SHP77 treated with DMSO at 0.1 percent for 48 hours (cell line): ENCODE measurements at regions not wholly inside any gene's neighbourhood (a gene's known extent, or its start where the extent isn't known, plus 50 kb on each side); places are given as distances from the start of the nearest gene placed in this dataset.

Experiments
- DNase-seq: peaks from one replicate; lab custom pipeline; 2025; lab: John Stamatoyannopoulos, UW

GRCh38 chr12:58364389-58365086 lies 423.2 kb downstream of the ATP23 start:
- DNase-seq: no peak

- no peak for DNase-seq
Observed at GRCh38 chr12:58365087-58365390, 423.7 kb downstream of the ATP23 start.

- DNase-seq: no peak
Observed at GRCh38 chr12:58367041-58367440, 425.7 kb downstream of the ATP23 start.

GRCh38 chr12:58368001-58368400 lies 426.6 kb downstream of the ATP23 start:
- no peak for DNase-seq

- no peak for DNase-seq
Observed at GRCh38 chr12:58369576-58369975, 428.2 kb downstream of the ATP23 start.

GRCh38 chr12:58372298-58372697 lies 430.9 kb downstream of the ATP23 start:
- DNase-seq: no peak

GRCh38 chr12:58378028-58378427 lies 436.7 kb downstream of the ATP23 start:
- no peak for DNase-seq

- DNase-seq: no peak
Observed at GRCh38 chr12:58381546-58381945, 440.2 kb downstream of the ATP23 start.

- DNase-seq: no peak
Observed at GRCh38 chr12:58384196-58384595, 442.8 kb downstream of the ATP23 start.

- no peak for DNase-seq
Observed at GRCh38 chr12:58386136-58386535, 444.8 kb downstream of the ATP23 start.

GRCh38 chr12:58387199-58387598 lies 445.8 kb downstream of the ATP23 start:
- no peak for DNase-seq

- DNase-seq: no peak
Observed at GRCh38 chr12:58388261-58388660, 446.9 kb downstream of the ATP23 start.

- DNase-seq: no peak
Observed at GRCh38 chr12:58393152-58393551, 451.8 kb downstream of the ATP23 start.

- no peak for DNase-seq
Observed at GRCh38 chr12:58395056-58395455, 453.7 kb downstream of the ATP23 start.

- no peak for DNase-seq
Observed at GRCh38 chr12:58395470-58395869, 454.1 kb downstream of the ATP23 start.

GRCh38 chr12:58396239-58396638 lies 454.9 kb downstream of the ATP23 start:
- no peak for DNase-seq

GRCh38 chr12:58405363-58405762 lies 464.0 kb downstream of the ATP23 start:
- DNase-seq: no peak

- no peak for DNase-seq
Observed at GRCh38 chr12:58408516-58408915, 467.1 kb downstream of the ATP23 start.

- DNase-seq: no peak
Observed at GRCh38 chr12:58412461-58413060, 471.2 kb downstream of the ATP23 start.

GRCh38 chr12:58413794-58414193 lies 472.4 kb downstream of the ATP23 start:
- DNase-seq: no peak

GRCh38 chr12:58414398-58414871 lies 473.1 kb downstream of the ATP23 start:
- no peak for DNase-seq

- DNase-seq: no peak
Observed at GRCh38 chr12:58415716-58416115, 474.3 kb downstream of the ATP23 start.

GRCh38 chr12:58416236-58416635 lies 474.9 kb downstream of the ATP23 start:
- no peak for DNase-seq

- no peak for DNase-seq
Observed at GRCh38 chr12:58419196-58419760, 477.9 kb downstream of the ATP23 start.
